GM12891 (cell line): ENCODE measurements at regions not wholly inside any gene's neighbourhood (a gene's known extent, or its start where the extent isn't known, plus 50 kb on each side); places are given as distances from the start of the nearest gene placed in this dataset.

Experiments
- POLR2A ChIP-seq: IDR thresholded peaks from 2 replicates; pipeline ENCODE4 v1.6.1; 2011; ENCODE audit warnings: low read depth, low read length, control low read depth
- POLR2AphosphoS5 ChIP-seq: IDR thresholded peaks from 2 replicates; pipeline ENCODE4 v1.6.1; 2011; ENCODE audit warnings: low read depth, low read length, control low read depth
- POU2F2 ChIP-seq: IDR thresholded peaks from 2 replicates; pipeline ENCODE4 v1.6.1; 2011; ENCODE audit warnings: low read depth, mild to moderate bottlenecking, control low read depth, low read length, moderate library complexity
- TAF1 ChIP-seq: IDR thresholded peaks from 2 replicates; pipeline ENCODE4 v1.6.1; 2011; ENCODE audit warnings: low read depth, low read length, control low read depth

- no peak for TF ChIP-seq POLR2A
- TF ChIP-seq TAF1, result no peak
- TF ChIP-seq POLR2AphosphoS5, result no peak
- no peak for TF ChIP-seq POU2F2
Measured at GRCh38 chr10:3424111-3424851, 251.7 kb upstream of the PITRM1 start.
